Spleen (tissue), 11 donors: ENCODE measurements at regions not wholly inside any gene's neighbourhood (a gene's known extent, or its start where the extent isn't known, plus 50 kb on each side); places are given as distances from the start of the nearest gene placed in this dataset.

Source experiments
- DNase-seq: peaks from one replicate; pipeline ENCODE4 v3.0.0-alpha.2; 2020
- H3K27ac ChIP-seq, 8 donors: fragments of 200-600 bp; sonication (generic) in 7 of 8; 1 replicate in 4 of 8; 2 replicates in 4 of 8; pipeline versions ENCODE4 v1.5.0 to v1.8.0; 2016 to 2021; ENCODE audit warnings: inconsistent platforms in 4 of 8, mild to moderate bottlenecking in 4 of 8, moderate library complexity in 1 of 8
- H3K27me3 ChIP-seq, 7 donors: fragments of 200-600 bp; sonication (generic) in 6 of 7; replicated peaks in 1 of 7; 1 replicate in 4 of 7; 2 replicates in 3 of 7; pipeline versions ENCODE4 v1.5.0 to v1.8.0; 2016 to 2021; ENCODE audit warnings: inconsistent platforms in 3 of 7, mild to moderate bottlenecking in 1 of 7
- H3K36me3 ChIP-seq, 6 donors: fragments of 200-600 bp; sonication (generic) in 5 of 6; 1 replicate in 4 of 6; 2 replicates in 2 of 6; pipeline versions ENCODE4 v1.5.0 to v1.8.0; 2016 to 2021; ENCODE audit warnings: inconsistent platforms in 2 of 6
- H3K4me1 ChIP-seq, 6 donors: fragments of 200-600 bp; sonication (generic) in 5 of 6; 1 replicate in 3 of 6; 2 replicates in 3 of 6; pipeline versions ENCODE4 v1.5.0 to v1.8.0; 2016 to 2021; ENCODE audit warnings: inconsistent platforms in 3 of 6
- H3K4me3 ChIP-seq, 8 donors: fragments of 200-600 bp; sonication (generic) in 7 of 8; 1 replicate in 4 of 8; 2 replicates in 4 of 8; pipeline versions ENCODE4 v1.5.0 to v1.8.0; 2016 to 2021; ENCODE audit warnings: inconsistent platforms in 4 of 8, mild to moderate bottlenecking in 4 of 8, moderate library complexity in 2 of 8
- H3K9me3 ChIP-seq, 8 donors: fragments of 200-600 bp; sonication (generic) in 7 of 8; 1 replicate in 4 of 8; 2 replicates in 4 of 8; pipeline versions ENCODE4 v1.5.0 to v1.8.0; 2016 to 2021; ENCODE audit warnings: inconsistent platforms in 4 of 8
- CTCF ChIP-seq, 11 experiments: fragments of 200-600 bp in 7 of 11; fragments of 450-650 bp in 4 of 11; sonication (generic) in 4 of 11; IDR thresholded peaks in 8 of 11; conservative IDR thresholded peaks in 3 of 11; 1 replicate in 7 of 11; 2 replicates in 4 of 11; pipeline versions ENCODE4 v1.4.0 to v1.8.0; 2016 to 2021; ENCODE audit warnings: antibody characterized with exemption in 11 of 11, inconsistent platforms in 4 of 11, mild to moderate bottlenecking in 1 of 11
- POLR2A ChIP-seq, 3 donors: fragments of 450-650 bp; IDR thresholded peaks; one replicate each; pipeline ENCODE4 v1.5.1; 2017; ENCODE audit warnings: antibody characterized with exemption in 3 of 3, mild to moderate bottlenecking in 1 of 3
- POLR2AphosphoS5 ChIP-seq, 3 donors: sonication (generic); formaldehyde crosslinking; IDR thresholded peaks; one replicate each; pipeline ENCODE4 v1.5.1; 2017; ENCODE audit warnings: antibody characterized with exemption in 3 of 3
- WGBS, 5 donors: extraction: QIAGEN DNeasy Blood & Tissue Kit in 3 of 5; methylation state at CpG; one replicate each; pipeline versions ENCODE4 v1.1.5 to v1.1.7; 2013 to 2018; 5-methylcytosine and 5-hydroxymethylcytosine counted together
- intact Hi-C: fragments of 100-400 bp; cut with DNase I; formaldehyde crosslinking; loops from one replicate; pipeline ENCODE4 v1.15.0; 2023; ENCODE audit warnings: low total_unique reads
- donor health status: healthy with polysubstance abuse.
- donor health status: DM: no; HTN: no; CAD: no; lungs with moderate emphysema.
- donor health status: DM: no; HTN: no; CAD: no.
- donor health status: Bipolar disorder and iron deficiency.
- donor health status: healthy.
- donor health status: DM: no; HTN: no; CAD: no.
- donor health status: DM: yes; HTN: yes; CAD: no.

DNA sequence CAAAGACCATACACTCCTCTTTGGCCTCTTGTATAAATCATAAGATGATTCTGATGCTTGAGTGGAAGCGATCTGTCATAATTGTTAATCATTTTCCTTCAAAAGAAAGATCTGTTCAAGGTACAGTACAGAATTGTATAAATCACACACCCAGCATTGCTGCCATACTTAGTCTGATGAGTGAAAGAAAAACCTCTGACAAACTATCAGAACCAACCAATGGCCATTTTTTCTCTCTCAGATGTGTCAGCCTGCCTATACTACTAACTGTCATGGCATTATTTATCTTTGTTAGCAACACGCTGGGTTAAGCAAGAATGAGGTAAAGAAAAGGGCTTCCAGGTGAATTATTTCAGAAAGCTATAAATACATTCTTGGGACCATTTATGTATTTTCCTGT is 1112.7 kb upstream of the TENM4 start:
- no peaks in the 10 kb centered on the region for H3K4me1 ChIP-seq
- no peak overlapping the region for H3K27ac ChIP-seq
- no peak for DNase-seq
- H3K27me3 ChIP-seq, result no peaks in the 10 kb centered on the region
- H3K9me3 ChIP-seq, result peaks cover 0 to 3% (median 0%) of the 10 kb centered on the region in 8 donors
- WGBS, 5 donors, result 73 to 94% (median 86%) methylated on average over 2 of the region's 2 CpGs
- intact Hi-C loops, result no loop called here
- TF ChIP-seq CTCF (IDR thresholded peaks at IDR 0.05 in 8 of 11, conservative IDR thresholded peaks at IDR 0.05 in 3 of 11) (no peak), POLR2AphosphoS5 (IDR thresholded peaks at IDR 0.05) (no peak), POLR2A (IDR thresholded peaks at IDR 0.05) (no peak)
- H3K4me3 ChIP-seq, result no peak overlapping the region
- H3K36me3 ChIP-seq, result no peaks in the 10 kb centered on the region

GRCh38 chr11:80542704-80543103 is 1101.9 kb upstream of the TENM4 start:
- intact Hi-C loops, result no loop called here
- TF ChIP-seq POLR2A (IDR thresholded peaks at IDR 0.05) (no peak), POLR2AphosphoS5 (IDR thresholded peaks at IDR 0.05) (no peak), CTCF (IDR thresholded peaks at IDR 0.05 in 8 of 11, conservative IDR thresholded peaks at IDR 0.05 in 3 of 11) (no peak)
- no peak overlapping the region for H3K4me3 ChIP-seq
- H3K9me3 ChIP-seq, result peaks cover 0 to 6% (median 0%) of the 10 kb centered on the region in 8 donors
- DNase-seq, result no peak
- 77 to 92% (median 81%) methylated on average over 2 of the region's 2 CpGs for WGBS, 5 donors
- H3K36me3 ChIP-seq, result no peaks in the 10 kb centered on the region
- no peaks in the 10 kb centered on the region for H3K27me3 ChIP-seq
- no peak overlapping the region for H3K27ac ChIP-seq
- H3K4me1 ChIP-seq, result no peaks in the 10 kb centered on the region

DNA sequence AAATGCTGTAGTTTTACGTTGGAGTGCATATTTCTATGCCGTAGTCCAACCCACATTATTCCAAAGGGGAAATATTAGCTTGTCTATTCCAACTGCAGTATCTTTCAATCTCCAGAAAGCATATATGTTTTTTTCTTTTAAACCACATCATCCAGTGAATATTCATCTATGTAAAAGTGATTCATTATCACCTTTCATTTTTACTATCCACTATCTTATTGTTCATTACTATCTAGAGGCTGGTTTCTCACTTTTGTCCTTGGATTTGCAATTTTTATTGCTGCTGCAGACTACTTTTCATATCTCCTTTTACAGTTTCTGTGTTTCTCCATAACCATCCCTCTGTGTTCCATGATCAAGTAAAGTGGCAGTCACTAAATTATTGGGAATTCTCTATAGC is 1097.2 kb upstream of the TENM4 start:
- Histone ChIP-seq H3K36me3 (no peaks in the 10 kb centered on the region), H3K9me3 (peaks cover 0 to 16% (median 3%) of the 10 kb centered on the region in 8 donors), H3K4me1 (no peaks in the 10 kb centered on the region), H3K4me3 (no peak overlapping the region), H3K27me3 (no peaks in the 10 kb centered on the region), H3K27ac (no peak overlapping the region)
- 77 to 88% (median 84%) methylated on average over 2 of the region's 2 CpGs for WGBS, 5 donors
- intact Hi-C loops, result no loop called here
- DNase-seq, result no peak
- no peak for TF ChIP-seq POLR2A (IDR thresholded peaks at IDR 0.05)
- TF ChIP-seq POLR2AphosphoS5 (IDR thresholded peaks at IDR 0.05), result no peak
- no peak for TF ChIP-seq CTCF (IDR thresholded peaks at IDR 0.05 in 8 of 11, conservative IDR thresholded peaks at IDR 0.05 in 3 of 11)

GRCh38 chr11:80533463-80533862 is 1092.6 kb upstream of the TENM4 start:
- Histone ChIP-seq H3K27me3 (no peaks in the 10 kb centered on the region), H3K4me1 (no peaks in the 10 kb centered on the region), H3K4me3 (no peak overlapping the region), H3K27ac (no peak overlapping the region), H3K36me3 (no peaks in the 10 kb centered on the region), H3K9me3 (peaks cover 0 to 37% (median 9%) of the 10 kb centered on the region in 8 donors)
- intact Hi-C loops, result no loop called here
- TF ChIP-seq POLR2A (IDR thresholded peaks at IDR 0.05) (no peak), POLR2AphosphoS5 (IDR thresholded peaks at IDR 0.05) (no peak), CTCF (IDR thresholded peaks at IDR 0.05 in 8 of 11, conservative IDR thresholded peaks at IDR 0.05 in 3 of 11) (no peak)
- no peak for DNase-seq
- WGBS, 5 donors, result 39 to 82% (median 60%) methylated on average over 1 of the region's 1 CpG
